Mammary epithelial cell (primary cell): ENCODE measurements at regions not wholly inside any gene's neighbourhood (a gene's known extent, or its start where the extent isn't known, plus 50 kb on each side); places are given as distances from the start of the nearest gene placed in this dataset.

Experiments used
- EZH2 ChIP-seq: IDR thresholded peaks from 2 replicates; pipeline ENCODE4 v1.6.1; 2012; ENCODE audit warnings: low read length, inconsistent platforms, borderline replicate concordance
- TF ChIP-seq, protein P1 (sequence below), 2 donors: IDR thresholded peaks in 1 of 2; conservative IDR thresholded peaks in 1 of 2; 2 replicates each; pipeline ENCODE4 v1.5.1; 2011 to 2012; ENCODE audit warnings: inconsistent platforms in 2 of 2, low read length in 2 of 2, mild to moderate bottlenecking in 2 of 2, control low read depth in 1 of 2, low read depth in 1 of 2; ENCODE audit not compliant: insufficient read depth in 1 of 2; ENCODE audit errors: extremely low read depth in 1 of 2

DNA sequence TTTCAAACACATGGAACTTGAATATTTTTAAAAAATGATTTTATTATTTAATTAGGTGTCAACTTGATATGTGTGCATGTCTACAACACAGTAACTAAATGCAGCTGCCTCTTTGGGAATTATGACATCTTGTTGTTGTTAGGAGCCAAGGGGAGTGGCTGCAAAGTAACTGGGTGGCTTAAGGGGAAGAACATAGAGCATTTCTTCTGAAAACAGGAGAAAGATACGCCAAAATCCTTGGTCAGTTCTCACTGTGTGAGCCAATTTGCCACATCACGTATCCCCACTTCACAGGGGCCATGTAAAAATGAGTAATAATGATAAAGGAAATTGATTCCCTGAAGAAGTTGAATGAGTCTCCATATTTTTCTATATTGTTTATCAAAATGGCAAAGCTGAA lies 309.8 kb upstream of the COL3A1 start:
- TF ChIP-seq, protein P1, sequence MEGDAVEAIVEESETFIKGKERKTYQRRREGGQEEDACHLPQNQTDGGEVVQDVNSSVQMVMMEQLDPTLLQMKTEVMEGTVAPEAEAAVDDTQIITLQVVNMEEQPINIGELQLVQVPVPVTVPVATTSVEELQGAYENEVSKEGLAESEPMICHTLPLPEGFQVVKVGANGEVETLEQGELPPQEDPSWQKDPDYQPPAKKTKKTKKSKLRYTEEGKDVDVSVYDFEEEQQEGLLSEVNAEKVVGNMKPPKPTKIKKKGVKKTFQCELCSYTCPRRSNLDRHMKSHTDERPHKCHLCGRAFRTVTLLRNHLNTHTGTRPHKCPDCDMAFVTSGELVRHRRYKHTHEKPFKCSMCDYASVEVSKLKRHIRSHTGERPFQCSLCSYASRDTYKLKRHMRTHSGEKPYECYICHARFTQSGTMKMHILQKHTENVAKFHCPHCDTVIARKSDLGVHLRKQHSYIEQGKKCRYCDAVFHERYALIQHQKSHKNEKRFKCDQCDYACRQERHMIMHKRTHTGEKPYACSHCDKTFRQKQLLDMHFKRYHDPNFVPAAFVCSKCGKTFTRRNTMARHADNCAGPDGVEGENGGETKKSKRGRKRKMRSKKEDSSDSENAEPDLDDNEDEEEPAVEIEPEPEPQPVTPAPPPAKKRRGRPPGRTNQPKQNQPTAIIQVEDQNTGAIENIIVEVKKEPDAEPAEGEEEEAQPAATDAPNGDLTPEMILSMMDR (conservative IDR thresholded peaks at IDR 0.05 in 1 of 2, IDR thresholded peaks at IDR 0.05 in 1 of 2; ENCODE audit: extremely low read depth in 1 of 2, insufficient read depth in 1 of 2, low read depth in 1 of 2, low read length in 2 of 2), result no peak
- no peak for TF ChIP-seq EZH2
